ENCODE measurements at regions not wholly inside any gene's neighbourhood (a gene's known extent, or its start where the extent isn't known, plus 50 kb on each side); places are given as distances from the start of the nearest gene placed in this dataset.

GRCh38 chr13:61286148-61286745, 129.4 kb downstream of the PCDH20 start:
- in situ Hi-C loops (cut with MboI; ENCODE audit: low sequenced_read_pairs in 4 of 4) = no loop called here
- ATAC-seq = no peak

GRCh38 chr13:61277586-61278276, 137.9 kb downstream of the PCDH20 start:
- intact Hi-C loops (cut with DNase I; ENCODE audit: low total_unique reads) (no loop called here), in situ Hi-C loops (cut with MboI; ENCODE audit: low sequenced_read_pairs in 4 of 4) (no loop called here)
- H3K36me3 ChIP-seq = no peaks in the 10 kb centered on the region
- no peak overlapping the region for H3K27ac ChIP-seq
- no peak overlapping the region for H3K4me3 ChIP-seq
- ATAC-seq = no peak
- H3K4me1 ChIP-seq = no peaks in the 10 kb centered on the region
- H3K9me3 ChIP-seq = no peaks in the 10 kb centered on the region
- DNase-seq = no peak
- no peaks in the 10 kb centered on the region for H3K27me3 ChIP-seq
- TF ChIP-seq POLR2A (IDR thresholded peaks at IDR 0.05) (no peak), CTCF (IDR thresholded peaks at IDR 0.05 in 4 of 5, conservative IDR thresholded peaks at IDR 0.05 in 1 of 5) (no peak)

More at GRCh38 chr13:61286148-61286745, 129.4 kb downstream of the PCDH20 start:
- H3K36me3 ChIP-seq = no peaks in the 10 kb centered on the region
- H3K4me1 ChIP-seq = no peaks in the 10 kb centered on the region
- H3K27me3 ChIP-seq = no peaks in the 10 kb centered on the region
- H3K4me3 ChIP-seq = no peak overlapping the region
- H3K27ac ChIP-seq = no peak overlapping the region
- TF ChIP-seq POLR2A (IDR thresholded peaks at IDR 0.05) (no peak), CTCF (IDR thresholded peaks at IDR 0.05 in 4 of 5, conservative IDR thresholded peaks at IDR 0.05 in 1 of 5) (peak in 1 of 5 experiments; percentile 21)
- intact Hi-C loops (cut with DNase I; ENCODE audit: low total_unique reads) = no loop called here
- no peak for DNase-seq
- no peaks in the 10 kb centered on the region for H3K9me3 ChIP-seq

- no peak overlapping the region for H3K4me3 ChIP-seq
- H3K27ac ChIP-seq = no peak overlapping the region
- H3K4me1 ChIP-seq = no peaks in the 10 kb centered on the region
- no peaks in the 10 kb centered on the region for H3K9me3 ChIP-seq
- TF ChIP-seq CTCF (IDR thresholded peaks at IDR 0.05 in 4 of 5, conservative IDR thresholded peaks at IDR 0.05 in 1 of 5) = no peak
- ATAC-seq (no peak), DNase-seq (no peak)
- H3K27me3 ChIP-seq = no peaks in the 10 kb centered on the region
- in situ Hi-C loops (cut with MboI; ENCODE audit: low sequenced_read_pairs in 4 of 4) (no loop called here), intact Hi-C loops (cut with DNase I; ENCODE audit: low total_unique reads) (no loop called here)
- H3K36me3 ChIP-seq = no peaks in the 10 kb centered on the region
Measured at GRCh38 chr13:61277088-61277487, 138.6 kb downstream of the PCDH20 start.

GRCh38 chr13:61276401-61276800, 139.2 kb downstream of the PCDH20 start:
- no peak for ATAC-seq
- in situ Hi-C loops (cut with MboI; ENCODE audit: low sequenced_read_pairs in 4 of 4) = no loop called here

More at GRCh38 chr13:61276401-61276800, 139.2 kb downstream of the PCDH20 start:
- no peak overlapping the region for H3K27ac ChIP-seq
- no peak overlapping the region for H3K4me3 ChIP-seq
- intact Hi-C loops (cut with DNase I; ENCODE audit: low total_unique reads) = no loop called here
- TF ChIP-seq CTCF (IDR thresholded peaks at IDR 0.05 in 4 of 5, conservative IDR thresholded peaks at IDR 0.05 in 1 of 5) (no peak), POLR2A (IDR thresholded peaks at IDR 0.05) (no peak)
- no peaks in the 10 kb centered on the region for H3K27me3 ChIP-seq
- H3K36me3 ChIP-seq = no peaks in the 10 kb centered on the region
- no peak for DNase-seq
- H3K9me3 ChIP-seq = no peaks in the 10 kb centered on the region
- no peaks in the 10 kb centered on the region for H3K4me1 ChIP-seq

Measured in gastrocnemius medialis (tissue), 4 donors.